GM19238 (cell line): ENCODE measurements at regions not wholly inside any gene's neighbourhood (a gene's known extent, or its start where the extent isn't known, plus 50 kb on each side); places are given as distances from the start of the nearest gene placed in this dataset.
"Not testable (repeated sequence)": the region's sequence is repeated elsewhere in the genome, so short reads cannot be mapped to it uniquely, and the experiment has no call there.

Experiments
- DNase-seq: peaks from one replicate; pipeline ENCODE4 v3.0.0; 2011; ENCODE audit warnings: low spot score; ENCODE audit not compliant: insufficient read length

- DNase-seq, result no peak
Observed at GRCh38 chr1:188700116-188700515, 1777.5 kb downstream of the BRINP3 start.

- DNase-seq, result no peak
Observed at GRCh38 chr1:188706742-188707141, 1770.9 kb downstream of the BRINP3 start.

- no peak for DNase-seq
Observed at GRCh38 chr1:188708795-188709535, 1768.7 kb downstream of the BRINP3 start.

DNA sequence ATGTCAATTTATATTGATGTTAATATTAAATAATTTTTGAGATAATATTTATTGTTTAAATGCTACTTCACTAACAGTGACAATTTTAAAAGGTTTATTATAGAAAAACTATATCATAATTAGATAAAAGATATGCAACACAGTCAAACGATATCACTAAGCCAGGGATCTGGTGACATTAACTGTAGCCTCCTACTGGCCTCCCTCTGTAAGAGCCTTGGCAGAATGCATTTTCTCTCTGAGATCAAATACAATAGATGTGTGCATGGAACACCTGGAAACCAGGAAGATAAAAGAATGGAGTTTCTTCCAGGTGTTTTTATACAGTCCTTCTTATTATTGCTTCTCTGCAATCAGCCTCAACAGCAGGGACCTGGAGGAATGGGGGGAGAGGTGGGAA, 1762.1 kb downstream of the BRINP3 start:
- no peak for DNase-seq

- DNase-seq, result no peak
Observed at GRCh38 chr1:188719735-188720134, 1757.9 kb downstream of the BRINP3 start.

DNA sequence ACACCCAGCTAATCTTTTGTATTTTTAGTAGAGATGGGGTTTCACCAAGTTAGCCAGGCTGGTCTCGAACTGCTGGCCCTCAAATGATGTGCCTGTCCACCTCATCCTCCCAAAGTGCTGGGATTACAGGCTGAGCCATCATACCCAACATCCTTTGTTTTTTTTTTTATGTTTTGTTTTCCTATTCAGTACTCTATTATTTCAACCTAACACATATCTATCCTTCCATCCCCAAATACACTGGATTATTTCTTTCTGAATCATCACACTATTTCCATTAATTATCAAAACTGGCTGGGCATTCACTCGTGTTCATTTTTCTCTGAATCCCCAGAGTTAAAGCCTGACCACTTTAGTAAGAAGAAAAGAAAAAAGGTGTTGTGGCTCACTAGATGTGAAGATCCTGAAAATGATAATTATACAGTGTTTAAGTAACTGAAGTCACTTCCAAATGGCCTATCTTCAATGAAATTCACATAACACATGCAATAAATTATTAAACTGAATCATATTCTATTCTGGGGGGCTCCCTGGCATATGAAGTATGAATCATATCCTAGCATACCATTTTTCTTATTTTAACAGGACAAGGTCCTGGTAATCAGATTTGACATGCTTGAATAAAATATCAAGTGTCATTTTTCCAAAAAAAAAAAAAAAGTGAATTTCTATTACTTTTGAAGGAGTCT, 1754.2 kb downstream of the BRINP3 start:
- no peak for DNase-seq

- no peak for DNase-seq
Observed at GRCh38 chr1:188729039-188729438, 1748.6 kb downstream of the BRINP3 start.

DNA sequence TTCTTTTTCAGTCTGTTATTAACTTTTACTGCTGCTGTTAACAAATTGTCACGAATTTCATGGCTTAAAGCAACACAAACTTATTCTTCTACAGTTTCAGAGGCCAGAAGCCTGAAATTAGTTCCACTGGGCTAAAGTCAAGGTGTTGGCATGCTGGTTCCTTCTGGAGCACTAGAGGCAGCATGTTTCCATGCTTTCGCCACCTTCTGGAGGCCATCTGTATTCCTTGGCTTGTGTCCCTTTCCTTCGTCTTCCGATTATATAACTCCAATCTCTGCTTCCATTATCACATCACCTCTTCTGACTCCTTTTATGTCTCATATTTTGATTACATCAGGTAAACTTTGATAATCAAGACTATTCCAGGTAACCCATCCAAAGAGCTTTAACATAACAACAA, 1742.1 kb downstream of the BRINP3 start:
- DNase-seq, result no peak

DNA sequence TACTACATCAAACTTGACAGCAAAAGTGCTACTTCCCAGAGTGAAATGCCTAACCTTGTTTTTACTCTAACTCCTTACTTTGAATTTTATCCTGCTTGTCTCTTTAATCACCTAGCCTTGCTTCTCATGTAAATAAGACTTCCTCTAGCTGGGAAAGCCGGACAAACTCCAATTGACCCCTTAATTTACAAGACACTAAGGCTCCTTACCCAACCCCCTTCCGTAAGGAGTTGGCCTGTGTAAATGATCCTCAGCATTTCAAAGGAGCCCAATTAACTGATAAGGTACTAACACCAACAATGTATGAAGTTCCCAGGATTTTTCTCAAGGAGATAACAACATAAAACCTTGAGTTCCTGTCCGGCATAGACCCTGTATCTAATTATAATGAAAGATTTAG, 1728.4 kb downstream of the BRINP3 start:
- not testable (repeated sequence) for DNase-seq

- not testable (repeated sequence) for DNase-seq
Observed at GRCh38 chr1:188752027-188752426, 1725.6 kb downstream of the BRINP3 start.

DNA sequence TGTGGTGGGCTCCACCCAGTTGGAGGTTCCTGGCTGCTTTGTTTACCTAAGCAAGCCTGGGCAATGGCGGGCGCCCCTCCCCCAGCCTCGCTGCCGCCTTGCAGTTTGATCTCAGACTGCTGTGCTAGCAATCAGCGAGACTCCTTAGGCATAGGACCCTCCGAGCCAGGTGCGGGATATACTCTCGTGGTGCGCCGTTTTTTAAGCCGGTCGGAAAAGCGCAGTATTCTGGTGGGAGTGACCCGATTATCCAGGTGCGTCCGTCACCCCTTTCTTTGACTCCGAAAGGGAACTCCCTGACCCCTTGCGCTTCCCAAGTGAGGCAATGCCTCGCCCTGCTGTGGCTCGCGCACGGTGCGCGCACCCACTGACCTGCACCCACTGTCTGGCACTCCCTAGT, 1719.9 kb downstream of the BRINP3 start:
- DNase-seq, result not testable (repeated sequence)

DNA sequence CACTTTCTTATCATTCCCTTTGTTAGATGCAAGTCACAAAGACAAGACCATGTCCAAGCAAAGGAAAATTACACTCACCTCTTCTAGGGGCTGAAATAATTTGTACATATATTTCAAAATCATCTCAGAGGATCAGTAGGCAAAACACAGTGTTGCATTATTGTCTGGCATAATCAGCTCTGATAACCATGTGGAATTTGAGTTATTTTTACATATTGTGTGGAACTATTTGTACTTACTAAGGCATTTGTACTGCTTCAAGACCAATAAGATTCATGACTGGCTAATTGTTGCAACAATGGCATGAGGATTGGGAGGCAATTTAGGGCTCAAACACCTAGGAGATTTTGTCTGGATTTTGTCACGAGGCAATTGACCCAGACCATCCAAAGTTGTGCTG, 1716.4 kb downstream of the BRINP3 start:
- DNase-seq, result no peak

DNA sequence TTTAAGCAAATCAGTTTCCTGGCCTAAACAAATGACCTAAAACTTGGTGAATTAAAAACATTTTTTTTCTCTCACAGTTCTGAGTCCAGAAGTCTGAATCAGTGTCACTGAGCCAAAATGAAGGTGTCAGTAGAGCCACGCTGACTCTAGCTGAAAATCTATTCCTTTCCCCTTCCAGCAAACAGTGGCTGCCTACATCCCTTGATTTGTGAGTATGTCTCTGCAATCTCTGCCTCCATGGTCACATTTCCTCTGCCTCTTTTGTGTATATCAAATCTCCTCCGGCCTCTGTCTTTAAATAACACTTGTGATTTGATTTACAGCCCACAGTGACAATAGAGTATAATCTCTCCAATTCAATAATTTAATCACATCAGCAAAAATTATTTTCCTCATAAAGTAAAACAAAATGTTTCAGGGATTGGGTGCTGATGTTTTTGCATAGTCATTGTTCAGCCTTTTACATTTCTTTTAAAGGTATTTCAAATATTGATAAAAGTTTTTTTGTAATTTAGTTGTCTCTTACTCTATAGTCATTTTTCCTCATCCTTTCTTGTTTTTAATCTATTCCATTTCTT, 1715.4 kb downstream of the BRINP3 start:
- no peak for DNase-seq

GRCh38 chr1:188763541-188763940, 1714.1 kb downstream of the BRINP3 start:
- DNase-seq, result no peak

DNA sequence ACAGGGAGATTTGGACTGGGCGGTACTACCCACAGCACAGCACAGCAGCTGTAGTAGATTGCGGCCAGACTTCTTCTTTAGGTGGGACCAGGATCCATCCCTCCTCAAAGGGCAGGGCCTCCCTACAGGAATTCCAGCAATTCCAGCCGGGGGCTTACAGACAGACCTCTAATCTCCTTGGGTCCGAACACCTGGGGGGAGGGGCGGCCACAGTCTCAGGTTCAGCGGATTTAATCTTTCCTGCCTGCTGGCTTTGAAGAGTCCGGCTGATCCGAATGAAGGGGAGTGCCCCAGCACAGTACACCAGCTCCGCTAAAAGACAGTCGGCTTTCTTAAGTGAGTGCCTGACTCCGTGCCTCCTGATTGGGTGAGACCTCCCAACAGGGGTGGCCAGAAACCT, 1708.5 kb downstream of the BRINP3 start:
- DNase-seq, result no peak

GRCh38 chr1:188769936-188770335, 1707.7 kb downstream of the BRINP3 start:
- DNase-seq, result no peak

DNA sequence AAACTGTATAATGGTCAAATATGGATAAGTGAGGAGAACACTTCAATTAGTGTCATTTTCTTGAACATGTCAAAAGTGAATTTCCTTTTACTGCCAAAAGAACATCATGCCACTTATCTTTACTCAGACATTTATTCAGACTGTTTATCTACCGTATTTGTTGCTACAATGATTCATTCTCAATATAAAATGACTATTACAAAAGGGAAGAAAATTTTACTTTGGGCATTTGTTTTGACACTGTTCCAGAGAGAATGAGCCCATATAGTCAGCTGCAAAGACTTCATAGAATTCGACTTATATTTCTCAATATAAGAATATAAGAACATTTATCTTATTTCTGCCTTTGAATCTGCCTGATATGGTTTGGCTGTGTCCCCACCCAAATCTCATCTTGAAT, 1699.1 kb downstream of the BRINP3 start:
- DNase-seq, result no peak

- no peak for DNase-seq
Observed at GRCh38 chr1:188782220-188782841, 1695.3 kb downstream of the BRINP3 start.

GRCh38 chr1:188794969-188795368, 1682.7 kb downstream of the BRINP3 start:
- DNase-seq, result no peak

GRCh38 chr1:188812153-188812552, 1665.5 kb downstream of the BRINP3 start:
- DNase-seq, result not testable (repeated sequence)

GRCh38 chr1:188812836-188813573, 1664.7 kb downstream of the BRINP3 start:
- not testable (repeated sequence) for DNase-seq
